Thoracic aorta (tissue), 2 donors: ENCODE measurements at regions not wholly inside any gene's neighbourhood (a gene's known extent, or its start where the extent isn't known, plus 50 kb on each side); places are given as distances from the start of the nearest gene placed in this dataset.

Experiments used
- ATAC-seq: fragments of 150-250 bp; one replicate; pipeline ENCODE4 v1.8.0; 2017; ENCODE audit warnings: low read depth; ENCODE audit not compliant: insufficient number of reproducible peaks, low FRiP score
- DNase-seq: peaks from one replicate; pipeline ENCODE4 v3.0.0-alpha.2; 2020; ENCODE audit warnings: low spot score
- H3K27ac ChIP-seq, 2 donors: fragments of 200-600 bp; sonication (generic); 1 replicate in 1 of 2; 2 replicates in 1 of 2; pipeline ENCODE4 v1.5.1; 2016; ENCODE audit warnings: mild to moderate bottlenecking in 2 of 2, moderate library complexity in 2 of 2
- H3K27me3 ChIP-seq: fragments of 200-600 bp; sonication (generic); replicated peaks from 2 replicates; pipeline ENCODE4 v1.6.0; 2016; ENCODE audit warnings: mild to moderate bottlenecking; ENCODE audit not compliant: insufficient read depth
- H3K36me3 ChIP-seq: fragments of 200-600 bp; sonication (generic); one replicate; pipeline ENCODE4 v1.5.1; 2016
- H3K4me1 ChIP-seq, 2 donors: fragments of 200-600 bp; sonication (generic); 1 replicate in 1 of 2; 2 replicates in 1 of 2; pipeline versions ENCODE4 v1.5.1 to v1.6.0; 2016; ENCODE audit warnings: low read depth in 2 of 2, mild to moderate bottlenecking in 1 of 2; ENCODE audit not compliant: control insufficient read depth in 1 of 2
- H3K4me3 ChIP-seq: fragments of 200-600 bp; sonication (generic); 2 replicates; pipeline ENCODE4 v1.5.1; 2016; ENCODE audit warnings: mild to moderate bottlenecking
- H3K9me3 ChIP-seq: fragments of 200-600 bp; sonication (generic); 2 replicates; pipeline ENCODE4 v1.5.1; 2016
- TF ChIP-seq, protein P1 (sequence below): fragments of 200-600 bp; sonication (generic); IDR thresholded peaks from one replicate; pipeline ENCODE4 v1.5.1; 2019; ENCODE audit warnings: antibody characterized with exemption

DNA sequence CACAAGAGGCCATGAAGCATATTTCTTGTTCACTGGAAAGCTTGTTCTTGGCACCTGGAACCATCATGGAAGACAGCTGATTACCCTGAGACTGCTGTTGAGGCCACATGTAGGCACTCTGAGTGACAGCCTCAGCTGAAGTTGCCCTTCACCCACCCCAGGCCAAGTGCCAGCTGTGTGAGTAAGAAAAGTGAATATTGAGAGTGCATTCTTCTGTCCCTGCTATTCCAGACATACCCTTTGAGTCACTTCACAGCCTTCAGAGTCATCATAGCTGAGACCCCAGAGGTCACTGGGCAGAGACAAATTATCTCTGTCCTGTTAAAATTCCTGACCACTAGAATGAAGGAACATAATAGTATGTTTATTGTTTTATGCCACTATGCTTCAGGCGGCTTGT lies 79.6 kb downstream of the NFKBIZ start:
- no peak for ATAC-seq
- Histone ChIP-seq H3K27ac (no peak overlapping the region), H3K9me3 (no peaks in the 10 kb centered on the region), H3K4me3 (no peak overlapping the region), H3K27me3 (no peaks in the 10 kb centered on the region), H3K4me1 (peaks cover 5 to 6% of the 10 kb centered on the region in 2 donors), H3K36me3 (no peaks in the 10 kb centered on the region)
- TF ChIP-seq, protein P1, sequence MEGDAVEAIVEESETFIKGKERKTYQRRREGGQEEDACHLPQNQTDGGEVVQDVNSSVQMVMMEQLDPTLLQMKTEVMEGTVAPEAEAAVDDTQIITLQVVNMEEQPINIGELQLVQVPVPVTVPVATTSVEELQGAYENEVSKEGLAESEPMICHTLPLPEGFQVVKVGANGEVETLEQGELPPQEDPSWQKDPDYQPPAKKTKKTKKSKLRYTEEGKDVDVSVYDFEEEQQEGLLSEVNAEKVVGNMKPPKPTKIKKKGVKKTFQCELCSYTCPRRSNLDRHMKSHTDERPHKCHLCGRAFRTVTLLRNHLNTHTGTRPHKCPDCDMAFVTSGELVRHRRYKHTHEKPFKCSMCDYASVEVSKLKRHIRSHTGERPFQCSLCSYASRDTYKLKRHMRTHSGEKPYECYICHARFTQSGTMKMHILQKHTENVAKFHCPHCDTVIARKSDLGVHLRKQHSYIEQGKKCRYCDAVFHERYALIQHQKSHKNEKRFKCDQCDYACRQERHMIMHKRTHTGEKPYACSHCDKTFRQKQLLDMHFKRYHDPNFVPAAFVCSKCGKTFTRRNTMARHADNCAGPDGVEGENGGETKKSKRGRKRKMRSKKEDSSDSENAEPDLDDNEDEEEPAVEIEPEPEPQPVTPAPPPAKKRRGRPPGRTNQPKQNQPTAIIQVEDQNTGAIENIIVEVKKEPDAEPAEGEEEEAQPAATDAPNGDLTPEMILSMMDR: no peak
- DNase-seq: no peak

DNA sequence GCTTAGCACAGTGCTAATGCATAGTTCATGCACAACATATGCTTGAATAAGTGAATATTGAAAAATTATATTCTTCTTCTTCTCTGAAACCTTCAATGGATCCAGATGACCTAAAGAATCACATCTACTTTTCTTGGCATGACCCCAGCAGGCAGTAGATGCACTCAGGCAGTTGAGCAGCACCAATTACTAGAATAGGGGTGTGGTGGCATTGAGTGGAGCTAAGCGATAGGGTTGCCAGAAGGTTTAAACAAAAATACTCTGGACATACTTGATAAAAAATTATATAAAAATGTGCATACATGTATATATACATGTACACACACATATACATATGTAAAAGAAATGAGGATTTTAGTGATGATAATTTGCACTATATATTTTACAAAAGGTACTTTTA lies 81.8 kb downstream of the NFKBIZ start:
- H3K27me3 ChIP-seq: no peaks in the 10 kb centered on the region
- ATAC-seq (no peak), DNase-seq (no peak)
- no peaks in the 10 kb centered on the region for H3K9me3 ChIP-seq
- TF ChIP-seq, protein P1: no peak
- no peaks in the 10 kb centered on the region for H3K36me3 ChIP-seq
- H3K4me1 ChIP-seq: peaks cover 5 to 6% of the 10 kb centered on the region in 2 donors
- no peak overlapping the region for H3K27ac ChIP-seq
- no peak overlapping the region for H3K4me3 ChIP-seq

DNA sequence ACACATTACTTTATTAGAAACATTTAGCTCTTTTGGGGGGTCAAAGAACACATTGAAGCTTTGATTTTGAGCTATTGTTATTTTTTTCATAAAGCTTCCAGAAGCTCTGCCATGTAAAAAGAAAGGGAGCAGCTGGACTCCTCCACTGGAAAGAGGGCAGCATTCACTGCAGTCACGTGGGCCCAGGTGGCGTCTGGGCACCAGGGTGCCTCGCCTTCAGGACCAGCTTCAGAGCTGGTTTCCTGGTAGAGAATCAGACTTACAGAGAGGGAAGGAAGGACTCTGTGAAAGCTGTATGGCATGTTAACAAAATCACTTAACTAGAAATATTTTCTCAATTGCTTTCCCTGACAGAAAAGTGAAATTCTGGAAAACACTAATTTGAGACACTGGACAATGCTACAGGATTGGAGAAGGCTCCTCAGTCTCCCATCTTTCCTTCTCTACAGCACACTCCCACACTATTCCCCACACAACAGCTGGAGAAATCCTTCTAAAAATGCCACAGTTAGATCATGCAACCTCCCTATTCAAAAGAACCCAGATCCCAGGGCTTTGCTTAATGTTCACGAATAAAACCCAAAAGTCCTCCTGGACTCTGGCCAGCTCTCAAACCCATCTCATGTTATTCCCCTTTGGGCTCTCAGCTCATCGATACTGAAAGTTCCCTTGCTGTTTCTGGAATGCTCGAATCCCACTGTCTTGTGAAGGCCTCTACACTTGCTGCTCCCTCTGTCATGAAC lies 83.2 kb downstream of the NFKBIZ start:
- Histone ChIP-seq H3K9me3 (no peaks in the 10 kb centered on the region), H3K27ac (no peak overlapping the region), H3K36me3 (no peaks in the 10 kb centered on the region), H3K27me3 (no peaks in the 10 kb centered on the region), H3K4me1 (no peaks in the 10 kb centered on the region), H3K4me3 (no peak overlapping the region)
- TF ChIP-seq, protein P1: no peak
- DNase-seq (no peak), ATAC-seq (no peak)

DNA sequence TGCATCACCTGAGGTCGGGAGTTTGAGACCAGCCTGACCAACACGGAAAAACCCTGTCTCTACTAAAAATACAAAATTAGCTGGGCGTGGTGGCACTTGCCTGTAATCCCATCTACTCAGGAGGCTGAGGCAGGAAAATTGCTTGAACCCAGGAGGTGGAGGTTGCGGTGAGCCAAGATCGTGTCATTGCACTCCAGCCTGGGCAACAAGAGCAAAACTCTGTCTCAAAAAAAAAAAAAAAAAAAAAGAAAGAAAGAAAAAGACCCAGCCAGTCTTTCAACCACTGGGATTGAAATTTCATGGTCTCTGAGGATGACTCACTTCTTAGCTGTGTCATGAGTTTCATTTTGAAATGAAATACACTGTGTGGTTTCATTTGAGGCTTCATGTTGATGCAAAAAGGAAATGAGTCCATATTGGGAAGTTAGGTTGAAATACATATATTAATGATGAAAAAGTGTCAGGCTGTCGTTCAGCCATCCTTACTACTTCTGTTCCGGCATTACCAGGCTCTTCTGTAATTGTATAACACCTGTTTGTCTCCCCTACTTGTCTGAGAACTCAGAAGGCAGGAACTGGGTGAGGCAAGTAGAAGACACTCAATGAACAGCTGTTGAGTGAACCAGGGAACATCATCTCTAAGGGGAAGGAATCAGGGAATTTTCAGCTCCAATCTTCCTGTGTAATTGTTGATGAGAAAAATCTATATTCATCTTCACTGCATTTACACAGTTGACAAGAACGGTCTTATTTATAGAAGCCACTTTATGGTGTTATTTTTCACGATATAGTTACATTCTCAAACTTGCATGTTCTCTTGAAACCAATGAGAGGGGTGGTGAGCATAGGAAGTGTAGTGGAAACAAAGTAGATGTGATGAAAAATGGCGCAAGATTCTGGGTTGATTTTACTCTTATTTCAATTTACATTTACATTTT lies 87.4 kb downstream of the NFKBIZ start:
- Histone ChIP-seq H3K4me1 (peaks cover 19 to 40% of the 10 kb centered on the region in 2 donors), H3K9me3 (no peaks in the 10 kb centered on the region), H3K36me3 (no peaks in the 10 kb centered on the region), H3K27me3 (no peaks in the 10 kb centered on the region), H3K4me3 (no peak overlapping the region), H3K27ac (no peak overlapping the region)
- ATAC-seq (peak; percentile 59), DNase-seq (no peak)
- TF ChIP-seq, protein P1: no peak

DNA sequence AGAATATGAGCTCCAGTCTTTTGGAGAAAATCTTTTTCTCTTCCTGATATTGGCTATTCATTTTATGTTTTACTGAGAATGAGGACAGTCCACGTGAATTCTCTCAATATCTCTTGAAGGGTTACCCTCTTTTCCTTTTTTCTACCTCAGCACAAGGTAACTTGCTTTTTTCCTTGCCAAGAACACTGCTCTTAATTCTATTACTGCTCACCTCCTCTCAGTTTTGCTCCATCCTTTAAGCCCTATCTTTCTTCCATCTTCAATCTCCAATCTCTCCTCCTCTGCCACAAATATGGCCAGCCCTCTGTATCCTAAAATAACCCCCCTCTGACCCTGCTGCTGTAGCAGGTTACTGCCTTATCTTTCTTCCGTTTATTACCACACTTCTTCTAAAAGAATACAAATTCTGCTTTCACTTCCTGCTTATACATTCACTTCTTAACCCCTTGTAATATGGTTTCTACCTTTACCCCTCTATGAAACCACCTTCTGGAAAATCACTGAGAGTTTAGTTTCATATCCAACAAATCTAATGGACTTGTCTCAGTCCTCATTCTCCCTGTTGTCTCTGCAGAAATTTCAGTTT lies 89.0 kb downstream of the NFKBIZ start:
- Histone ChIP-seq H3K27ac (no peak overlapping the region), H3K27me3 (no peaks in the 10 kb centered on the region), H3K9me3 (no peaks in the 10 kb centered on the region), H3K4me1 (peaks cover 19 to 40% of the 10 kb centered on the region in 2 donors), H3K36me3 (no peaks in the 10 kb centered on the region), H3K4me3 (no peak overlapping the region)
- TF ChIP-seq, protein P1: no peak
- ATAC-seq (no peak), DNase-seq (no peak)
